Vagina (tissue), 2 donors: ENCODE measurements at regions not wholly inside any gene's neighbourhood (a gene's known extent, or its start where the extent isn't known, plus 50 kb on each side); places are given as distances from the start of the nearest gene placed in this dataset.

Source experiments
- POLR2A ChIP-seq, 2 donors: fragments of 450-650 bp; IDR thresholded peaks; one replicate each; pipeline ENCODE4 v1.6.1; 2017; ENCODE audit warnings: antibody characterized with exemption in 2 of 2, mild to moderate bottlenecking in 2 of 2, moderate library complexity in 2 of 2
- POLR2AphosphoS5 ChIP-seq, 2 donors: sonication (generic); formaldehyde crosslinking; IDR thresholded peaks; one replicate each; pipeline ENCODE4 v1.9.0; 2017; ENCODE audit warnings: antibody characterized with exemption in 2 of 2, mild to moderate bottlenecking in 2 of 2, low read depth in 1 of 2; ENCODE audit not compliant: insufficient read depth in 1 of 2
- TF ChIP-seq, protein P1 (sequence below), 3 experiments: fragments of 450-650 bp in 2 of 3; fragments of 200-600 bp in 1 of 3; sonication (generic) in 1 of 3; IDR thresholded peaks; one replicate each; pipeline ENCODE4 v1.5.1; 2017 to 2019; ENCODE audit warnings: antibody characterized with exemption in 3 of 3, mild to moderate bottlenecking in 2 of 3, moderate library complexity in 2 of 3

DNA sequence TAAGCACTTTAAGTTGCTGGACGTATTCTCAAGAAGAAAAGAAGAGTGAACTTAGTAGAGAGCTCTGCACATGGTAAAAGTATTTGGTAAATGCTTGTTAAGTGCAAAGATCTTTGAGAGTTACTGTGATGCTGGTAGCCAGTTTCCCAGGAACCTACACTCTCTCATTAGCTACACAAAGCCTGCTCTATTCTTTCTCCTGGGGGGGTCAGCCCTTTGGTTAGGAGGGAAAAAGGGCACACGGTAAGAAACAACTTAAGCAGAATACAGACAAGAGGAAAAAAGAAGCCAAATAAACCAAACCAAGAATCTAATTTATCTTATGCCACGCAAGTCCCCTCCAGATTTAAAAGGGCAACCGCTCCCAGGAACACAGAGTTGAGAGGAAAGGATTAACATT lies 1100.1 kb upstream of the CDH10 start:
- TF ChIP-seq, protein P1, sequence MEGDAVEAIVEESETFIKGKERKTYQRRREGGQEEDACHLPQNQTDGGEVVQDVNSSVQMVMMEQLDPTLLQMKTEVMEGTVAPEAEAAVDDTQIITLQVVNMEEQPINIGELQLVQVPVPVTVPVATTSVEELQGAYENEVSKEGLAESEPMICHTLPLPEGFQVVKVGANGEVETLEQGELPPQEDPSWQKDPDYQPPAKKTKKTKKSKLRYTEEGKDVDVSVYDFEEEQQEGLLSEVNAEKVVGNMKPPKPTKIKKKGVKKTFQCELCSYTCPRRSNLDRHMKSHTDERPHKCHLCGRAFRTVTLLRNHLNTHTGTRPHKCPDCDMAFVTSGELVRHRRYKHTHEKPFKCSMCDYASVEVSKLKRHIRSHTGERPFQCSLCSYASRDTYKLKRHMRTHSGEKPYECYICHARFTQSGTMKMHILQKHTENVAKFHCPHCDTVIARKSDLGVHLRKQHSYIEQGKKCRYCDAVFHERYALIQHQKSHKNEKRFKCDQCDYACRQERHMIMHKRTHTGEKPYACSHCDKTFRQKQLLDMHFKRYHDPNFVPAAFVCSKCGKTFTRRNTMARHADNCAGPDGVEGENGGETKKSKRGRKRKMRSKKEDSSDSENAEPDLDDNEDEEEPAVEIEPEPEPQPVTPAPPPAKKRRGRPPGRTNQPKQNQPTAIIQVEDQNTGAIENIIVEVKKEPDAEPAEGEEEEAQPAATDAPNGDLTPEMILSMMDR (IDR thresholded peaks at IDR 0.05): no peak
- TF ChIP-seq POLR2A (IDR thresholded peaks at IDR 0.05) (no peak), POLR2AphosphoS5 (IDR thresholded peaks at IDR 0.05; ENCODE audit: insufficient read depth in 1 of 2, low read depth in 1 of 2) (no peak)
